GM23338 (cell line): ENCODE measurements at regions not wholly inside any gene's neighbourhood (a gene's known extent, or its start where the extent isn't known, plus 50 kb on each side); places are given as distances from the start of the nearest gene placed in this dataset.

ENCODE experiments used
- ATAC-seq: fragments of 200-7000 bp; cut with Tn5 transposase; 3 replicates; pipeline ENCODE4 v1.9.1; 2020
- DNase-seq: peaks from one replicate; pipeline ENCODE4 v3.0.0-alpha.2; 2015; ENCODE audit warnings: low spot score
- H2AFZ ChIP-seq: fragments of 200-600 bp; sonication (generic); 2 replicates; pipeline ENCODE4 v1.8.0; 2016; ENCODE audit warnings: antibody characterized with exemption, mild to moderate bottlenecking, moderate library complexity
- H3F3A ChIP-seq: fragments of 200-600 bp; sonication (generic); replicated peaks from 2 replicates; pipeline ENCODE4 v1.8.0; 2017; ENCODE audit warnings: antibody characterized with exemption, mixed run types, low read depth
- H3K27ac ChIP-seq: fragments of 200-600 bp; sonication (generic); 2 replicates; pipeline ENCODE4 v1.6.1; 2016; ENCODE audit warnings: low read depth
- H3K27me3 ChIP-seq: fragments of 200-600 bp; sonication (generic); 2 replicates; pipeline ENCODE4 v1.8.0; 2016; ENCODE audit warnings: mild to moderate bottlenecking, mixed run types, moderate library complexity; ENCODE audit not compliant: insufficient read depth
- H3K36me3 ChIP-seq: fragments of 200-600 bp; sonication (generic); 2 replicates; pipeline ENCODE4 v1.8.0; 2016; ENCODE audit warnings: mild to moderate bottlenecking; ENCODE audit not compliant: insufficient read depth
- H3K4me1 ChIP-seq: fragments of 200-600 bp; sonication (generic); 2 replicates; pipeline ENCODE4 v1.8.0; 2016; ENCODE audit warnings: mild to moderate bottlenecking, moderate library complexity; ENCODE audit not compliant: insufficient read depth
- H3K4me2 ChIP-seq: fragments of 200-600 bp; sonication (generic); 2 replicates; pipeline ENCODE4 v1.7.1; 2017; ENCODE audit warnings: mixed run types
- H3K4me3 ChIP-seq: fragments of 200-600 bp; sonication (generic); 2 replicates; pipeline ENCODE4 v1.6.1; 2016; ENCODE audit warnings: mixed run types
- H3K79me2 ChIP-seq: fragments of 200-600 bp; sonication (generic); replicated peaks from 2 replicates; pipeline ENCODE4 v1.8.0; 2017; ENCODE audit warnings: mild to moderate bottlenecking; ENCODE audit not compliant: insufficient read depth
- H3K9me2 ChIP-seq: fragments of 200-600 bp; sonication (generic); 2 replicates; pipeline ENCODE4 v1.8.0; 2017; ENCODE audit not compliant: insufficient read depth
- H4K20me1 ChIP-seq: fragments of 200-600 bp; sonication (generic); replicated peaks from 2 replicates; pipeline ENCODE4 v1.8.0; 2017; ENCODE audit warnings: mild to moderate bottlenecking; ENCODE audit not compliant: insufficient read depth
- H3K27ac Mint-ChIP-seq: 2 replicates; pipeline ENCODE4 v1.8.0; 2020; ENCODE audit warnings: inconsistent platforms, mild to moderate bottlenecking, moderate library complexity, mixed read lengths
- H3K27me3 Mint-ChIP-seq: 3 replicates; pipeline ENCODE4 v1.8.0; 2022; ENCODE audit warnings: low read depth, mild to moderate bottlenecking, moderate library complexity, mixed read lengths, inconsistent platforms; ENCODE audit not compliant: insufficient read depth, poor library complexity
- H3K36me3 Mint-ChIP-seq: 3 replicates; pipeline ENCODE4 v1.8.0; 2021; ENCODE audit warnings: low read depth, mild to moderate bottlenecking, inconsistent platforms, moderate library complexity, mixed read lengths
- H3K4me1 Mint-ChIP-seq: 3 replicates; pipeline ENCODE4 v1.8.0; 2020; ENCODE audit warnings: mild to moderate bottlenecking, inconsistent platforms, mixed read lengths
- H3K4me3 Mint-ChIP-seq: 3 replicates; pipeline ENCODE4 v1.8.0; 2021; ENCODE audit warnings: moderate library complexity, mild to moderate bottlenecking, inconsistent platforms, mixed read lengths
- H3K9me3 Mint-ChIP-seq: 3 replicates; pipeline ENCODE4 v1.8.0; 2020; ENCODE audit warnings: moderate library complexity, mild to moderate bottlenecking, inconsistent platforms, mixed read lengths
- CREB1 ChIP-seq: fragments of 250-450 bp; sonication (Bioruptor Pico); IDR thresholded peaks from 2 replicates; pipeline ENCODE4 v1.5.0; 2020; ENCODE audit warnings: low read depth, mild to moderate bottlenecking, moderate library complexity
- CTCF ChIP-seq, 2 experiments: fragments of 200-600 bp in 1 of 2; sonication (generic) in 1 of 2; conservative IDR thresholded peaks; 2 replicates each; pipeline versions ENCODE4 v1.5.1 to v1.6.1; 2016 to 2017; ENCODE audit warnings: antibody characterized with exemption in 2 of 2, low read depth in 2 of 2, mild to moderate bottlenecking in 2 of 2, moderate library complexity in 1 of 2
- ETS1 ChIP-seq: IDR thresholded peaks from 2 replicates; pipeline ENCODE4 v1.6.1; 2016; ENCODE audit warnings: antibody characterized with exemption
- EZH2 ChIP-seq: fragments of 200-600 bp; sonication (generic); IDR thresholded peaks from one replicate; pipeline ENCODE4 v1.8.0; 2017; ENCODE audit warnings: antibody characterized with exemption, mild to moderate bottlenecking, low read depth; ENCODE audit not compliant: unreplicated experiment
- EZH2phosphoT487 ChIP-seq: fragments of 200-600 bp; sonication (generic); IDR thresholded peaks from one replicate; pipeline ENCODE4 v1.8.1; 2018; ENCODE audit warnings: antibody characterized with exemption; ENCODE audit not compliant: unreplicated experiment
- JUNB ChIP-seq: IDR thresholded peaks from one replicate; pipeline ENCODE4 v1.6.1; 2016; ENCODE audit warnings: antibody characterized with exemption; ENCODE audit not compliant: unreplicated experiment
- NANOG ChIP-seq: IDR thresholded peaks from 2 replicates; pipeline ENCODE4 v1.6.1; 2016; ENCODE audit warnings: antibody characterized with exemption, borderline replicate concordance
- POLR2AphosphoS5 ChIP-seq: IDR thresholded peaks from 2 replicates; pipeline ENCODE4 v1.6.1; 2016; ENCODE audit warnings: antibody characterized with exemption, low read depth
- REST ChIP-seq: IDR thresholded peaks from one replicate; pipeline ENCODE4 v1.6.1; 2018; ENCODE audit warnings: antibody characterized with exemption; ENCODE audit not compliant: unreplicated experiment
- STAT1 ChIP-seq: IDR thresholded peaks from one replicate; pipeline ENCODE4 v1.6.1; 2016; ENCODE audit warnings: antibody characterized with exemption; ENCODE audit not compliant: unreplicated experiment
- ZNF114 ChIP-seq: fragments of 250-450 bp; sonication (Bioruptor Pico); IDR thresholded peaks from 2 replicates; pipeline ENCODE4 v1.5.0; 2020; ENCODE audit warnings: mild to moderate bottlenecking, moderate library complexity
- ZNF331 ChIP-seq: fragments of 250-450 bp; sonication (Bioruptor Pico); IDR thresholded peaks from 2 replicates; pipeline ENCODE4 v1.5.0; 2020; ENCODE audit warnings: low read depth, mild to moderate bottlenecking, moderate library complexity
- ZNF462 ChIP-seq: fragments of 250-450 bp; sonication (Bioruptor Pico); IDR thresholded peaks from 2 replicates; pipeline ENCODE4 v1.5.0; 2020; ENCODE audit warnings: mild to moderate bottlenecking, moderate library complexity

GRCh38 chr4:81566161-81566591 lies 94.5 kb upstream of the RASGEF1B start:
- ATAC-seq: peak; percentile 31; the same call in 2 of the 3 replicates
- no peak overlapping the region for H3K4me3 Mint-ChIP-seq
- H3F3A ChIP-seq: no peaks in the 10 kb centered on the region
- no peak overlapping the region for H3K27ac ChIP-seq
- no peaks in the 10 kb centered on the region for H3K36me3 ChIP-seq
- TF ChIP-seq ETS1: no peak
- TF ChIP-seq NANOG: no peak
- TF ChIP-seq ZNF331: no peak
- no peak for TF ChIP-seq ZNF462 (CRISPR knock-in tag)
- TF ChIP-seq ZNF114 (CRISPR knock-in tag): no peak
- TF ChIP-seq POLR2AphosphoS5: no peak
- no peak for TF ChIP-seq JUNB
- TF ChIP-seq CREB1: no peak
- no peak for TF ChIP-seq EZH2
- no peak for TF ChIP-seq REST
- TF ChIP-seq STAT1: no peak
- TF ChIP-seq EZH2phosphoT487: no peak
- no peak for TF ChIP-seq CTCF (conservative IDR thresholded peaks at IDR 0.05; ENCODE audit: low read depth in 2 of 2)
- no peak overlapping the region; the same call in 1 of the 2 replicates for H3K27ac Mint-ChIP-seq
- H3K79me2 ChIP-seq: no peaks in the 10 kb centered on the region
- no peak overlapping the region for H3K4me3 ChIP-seq
- no peaks in the 10 kb centered on the region for H3K9me2 ChIP-seq
- peaks cover 19% of the 10 kb centered on the region for H3K4me1 ChIP-seq
- no peaks in the 10 kb centered on the region for H3K27me3 ChIP-seq
- H3K4me2 ChIP-seq: peak overlapping the region; percentile 53
- H3K36me3 Mint-ChIP-seq: no peaks in the 10 kb centered on the region
- H3K9me3 Mint-ChIP-seq: no peaks in the 10 kb centered on the region
- DNase-seq: no peak
- H3K4me1 Mint-ChIP-seq: peaks cover 16% of the 10 kb centered on the region
- H4K20me1 ChIP-seq: no peaks in the 10 kb centered on the region
- H2AFZ ChIP-seq: peak overlapping the region; percentile 78
- peaks cover 4% of the 10 kb centered on the region for H3K27me3 Mint-ChIP-seq
